HG03280 (cell line): ENCODE measurements at regions not wholly inside any gene's neighbourhood (a gene's known extent, or its start where the extent isn't known, plus 50 kb on each side); places are given as distances from the start of the nearest gene placed in this dataset.
"Not testable (repeated sequence)": the region's sequence is repeated elsewhere in the genome, so short reads cannot be mapped to it uniquely, and the experiment has no call there.

Source experiments
- ATAC-seq: cut with Tn5 transposase; IDR thresholded peaks from one replicate; pipeline ENCODE4 v1.9.1; 2021; ENCODE audit warnings: mild to moderate bottlenecking, moderate library complexity; ENCODE audit not compliant: unreplicated experiment

- ATAC-seq: no peak
Observed at GRCh38 chr11:38461751-38462150, 1863.7 kb upstream of the RAG2 start.

- no peak for ATAC-seq
Observed at GRCh38 chr11:38460896-38461295, 1862.9 kb upstream of the RAG2 start.

GRCh38 chr11:38460429-38460828, 1862.4 kb upstream of the RAG2 start:
- ATAC-seq: no peak

DNA sequence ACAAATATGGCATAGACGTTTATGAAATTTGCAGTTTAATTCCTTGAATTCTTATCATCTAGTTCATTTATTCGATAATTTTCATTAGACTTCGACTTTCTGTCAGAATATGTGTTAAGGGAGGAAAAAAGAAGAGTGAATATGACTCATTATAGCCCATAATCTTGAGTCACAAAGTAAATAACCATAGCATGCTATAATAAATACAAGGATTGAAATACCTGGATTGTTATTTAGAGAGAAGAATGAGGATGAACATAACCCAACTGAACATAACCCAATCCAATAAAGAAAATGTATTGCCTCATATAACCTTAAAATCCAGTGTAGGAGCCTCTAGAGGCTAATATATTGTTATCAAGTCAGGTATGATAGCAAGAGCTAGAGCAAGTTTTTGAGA, 1858.3 kb upstream of the RAG2 start:
- no peak for ATAC-seq

GRCh38 chr11:38448284-38448683, 1850.2 kb upstream of the RAG2 start:
- ATAC-seq: no peak

GRCh38 chr11:38446336-38446735, 1848.3 kb upstream of the RAG2 start:
- ATAC-seq: no peak

GRCh38 chr11:38438091-38438490, 1840.1 kb upstream of the RAG2 start:
- no peak for ATAC-seq

GRCh38 chr11:38425578-38425977, 1827.5 kb upstream of the RAG2 start:
- ATAC-seq: no peak

GRCh38 chr11:38423042-38423441, 1825.0 kb upstream of the RAG2 start:
- no peak for ATAC-seq

DNA sequence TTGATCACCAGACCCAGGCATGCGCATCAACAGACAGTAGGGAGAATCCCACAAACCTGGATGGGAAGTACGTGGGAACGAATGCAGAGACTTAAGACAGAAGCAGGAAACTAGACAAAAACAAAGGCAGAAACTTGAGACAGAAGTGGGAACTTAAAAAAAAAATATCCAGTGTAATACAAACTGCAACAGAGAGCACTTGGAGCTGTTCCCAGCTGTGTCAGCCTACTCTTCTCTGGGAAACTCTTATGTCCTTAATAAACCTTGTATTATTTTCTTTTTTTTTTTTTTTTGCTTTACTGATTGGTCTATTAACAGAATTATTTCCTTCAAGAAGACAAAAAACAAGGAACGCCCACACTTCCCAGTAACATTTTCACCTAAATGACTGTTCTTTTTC, 1818.1 kb upstream of the RAG2 start:
- ATAC-seq: no peak

GRCh38 chr11:38411149-38411548, 1813.1 kb upstream of the RAG2 start:
- no peak for ATAC-seq

DNA sequence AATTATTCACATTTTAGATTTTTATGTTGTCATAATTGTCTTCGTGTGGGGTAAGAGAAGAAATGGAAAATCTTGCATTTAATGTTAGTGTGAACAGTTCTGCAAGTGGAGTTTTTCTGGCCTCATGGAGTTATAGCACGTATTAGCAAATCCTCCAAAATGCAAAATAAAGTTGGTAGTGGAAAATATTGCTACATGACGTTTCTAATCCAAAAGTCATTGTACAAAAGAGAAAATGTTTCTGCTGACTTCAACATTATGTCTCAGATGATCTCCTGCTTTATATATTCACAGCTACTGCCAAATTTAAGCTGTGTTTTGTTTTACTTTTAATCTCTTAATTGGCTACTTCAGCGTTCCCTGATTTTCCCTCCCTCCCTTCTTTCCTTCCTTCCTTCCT, 1804.0 kb upstream of the RAG2 start:
- no peak for ATAC-seq

DNA sequence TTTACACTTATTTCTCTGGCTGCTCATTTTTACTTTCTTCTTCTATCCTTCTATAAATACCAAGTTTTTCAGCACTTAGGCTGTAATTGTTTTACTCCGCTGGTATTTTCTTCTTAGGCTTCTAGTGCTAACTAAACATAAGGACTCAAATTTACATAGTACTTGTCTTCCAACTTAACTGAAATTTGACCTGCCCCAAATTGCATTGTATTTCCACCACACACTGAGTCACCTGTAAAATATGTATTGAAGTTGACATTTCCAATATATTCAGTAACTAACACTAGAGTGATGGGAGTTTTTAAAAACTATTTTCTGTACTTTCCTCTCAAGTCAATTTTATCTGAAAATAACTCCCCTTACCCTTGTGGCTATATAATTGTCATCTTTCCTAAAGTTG, 1794.1 kb upstream of the RAG2 start:
- no peak for ATAC-seq

- ATAC-seq: no peak
Observed at GRCh38 chr11:38384568-38384967, 1786.5 kb upstream of the RAG2 start.

DNA sequence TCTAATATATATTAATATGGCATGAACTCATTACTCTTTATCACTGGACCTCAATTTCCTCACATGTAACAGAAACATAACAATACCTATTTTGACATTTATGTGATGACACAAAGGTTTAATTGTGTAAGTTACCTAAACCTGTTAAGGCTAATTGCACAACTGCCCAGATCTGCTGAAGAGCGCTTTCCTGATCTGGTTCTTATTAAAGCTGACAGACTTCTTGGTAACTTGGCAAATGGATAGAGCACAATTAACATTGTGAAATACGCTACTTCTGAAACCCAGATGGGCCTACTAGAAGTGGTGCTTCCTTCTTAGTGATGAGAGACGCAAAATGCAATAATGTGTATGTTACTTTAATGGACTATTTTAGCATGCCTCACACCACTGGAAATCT, 1767.2 kb upstream of the RAG2 start:
- no peak for ATAC-seq

DNA sequence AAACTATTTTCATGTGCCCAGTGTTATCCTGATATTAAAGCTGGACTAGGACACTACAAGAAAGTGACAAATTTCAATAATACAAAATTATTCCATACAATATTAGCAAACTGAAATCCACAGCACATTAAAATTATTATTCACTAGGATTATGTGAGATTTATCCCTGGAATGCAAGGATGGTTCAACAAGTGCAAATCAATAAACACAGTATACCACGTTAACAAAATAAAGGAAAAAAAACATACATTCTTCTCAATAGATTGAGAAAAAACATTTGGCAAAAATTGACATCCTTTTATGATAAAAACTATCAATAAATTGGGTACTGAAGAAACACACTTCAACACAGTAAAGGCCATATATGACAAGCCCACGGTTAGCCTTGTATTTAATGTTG, 1758.2 kb upstream of the RAG2 start:
- ATAC-seq: no peak

GRCh38 chr11:38345286-38345685, 1747.2 kb upstream of the RAG2 start:
- ATAC-seq: no peak

- not testable (repeated sequence) for ATAC-seq
Observed at GRCh38 chr11:38341612-38342011, 1743.6 kb upstream of the RAG2 start.

DNA sequence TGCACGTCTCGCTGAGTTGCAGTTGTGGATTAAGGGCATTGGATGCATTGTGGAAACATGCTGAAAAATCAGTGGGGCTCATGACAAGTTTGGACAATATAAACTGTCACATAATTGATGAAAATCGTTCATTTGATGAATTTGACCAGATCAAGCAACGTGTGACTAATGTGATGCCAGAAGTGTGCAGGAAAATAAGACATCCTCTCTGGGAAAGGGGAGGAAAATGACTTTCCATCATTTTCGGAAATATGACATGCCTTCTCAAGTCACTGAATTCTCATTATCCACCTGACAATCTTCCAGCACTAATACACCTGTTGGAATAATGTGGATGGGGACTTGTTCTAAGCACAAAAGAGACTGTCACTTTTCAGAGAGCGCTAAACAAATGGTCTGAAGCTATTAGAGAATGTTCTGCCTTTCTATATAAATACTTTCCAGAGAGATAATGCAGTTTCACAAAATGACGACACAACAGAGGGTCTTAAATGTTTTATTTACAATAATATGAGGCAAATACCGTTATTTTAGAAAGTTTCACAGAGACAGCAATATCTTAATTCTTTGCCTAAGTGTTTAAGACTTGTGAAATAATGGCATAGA, 1741.9 kb upstream of the RAG2 start:
- ATAC-seq: no peak

GRCh38 chr11:38338022-38338421, 1740.0 kb upstream of the RAG2 start:
- ATAC-seq: not testable (repeated sequence)

- ATAC-seq: no peak
Observed at GRCh38 chr11:38332046-38332445, 1734.0 kb upstream of the RAG2 start.

DNA sequence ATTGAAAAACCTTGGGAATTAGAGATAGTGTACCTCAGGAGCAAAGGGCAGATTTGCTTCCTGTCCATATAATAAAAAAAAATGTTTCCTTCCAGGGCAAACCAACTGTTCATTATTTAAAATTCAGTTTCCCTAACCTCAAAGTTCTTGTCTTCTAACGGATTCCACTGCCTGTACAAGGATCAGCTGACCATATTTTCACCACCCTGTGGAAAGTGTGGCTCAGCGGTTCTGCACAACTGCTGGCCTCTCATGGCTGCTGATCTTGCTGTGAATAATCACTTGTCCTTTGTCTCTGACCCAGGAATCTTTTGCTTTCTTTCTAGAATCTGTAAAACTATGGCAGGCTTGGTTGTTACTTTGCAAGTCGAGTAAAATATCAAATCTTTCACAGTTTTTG, 1732.5 kb upstream of the RAG2 start:
- no peak for ATAC-seq

DNA sequence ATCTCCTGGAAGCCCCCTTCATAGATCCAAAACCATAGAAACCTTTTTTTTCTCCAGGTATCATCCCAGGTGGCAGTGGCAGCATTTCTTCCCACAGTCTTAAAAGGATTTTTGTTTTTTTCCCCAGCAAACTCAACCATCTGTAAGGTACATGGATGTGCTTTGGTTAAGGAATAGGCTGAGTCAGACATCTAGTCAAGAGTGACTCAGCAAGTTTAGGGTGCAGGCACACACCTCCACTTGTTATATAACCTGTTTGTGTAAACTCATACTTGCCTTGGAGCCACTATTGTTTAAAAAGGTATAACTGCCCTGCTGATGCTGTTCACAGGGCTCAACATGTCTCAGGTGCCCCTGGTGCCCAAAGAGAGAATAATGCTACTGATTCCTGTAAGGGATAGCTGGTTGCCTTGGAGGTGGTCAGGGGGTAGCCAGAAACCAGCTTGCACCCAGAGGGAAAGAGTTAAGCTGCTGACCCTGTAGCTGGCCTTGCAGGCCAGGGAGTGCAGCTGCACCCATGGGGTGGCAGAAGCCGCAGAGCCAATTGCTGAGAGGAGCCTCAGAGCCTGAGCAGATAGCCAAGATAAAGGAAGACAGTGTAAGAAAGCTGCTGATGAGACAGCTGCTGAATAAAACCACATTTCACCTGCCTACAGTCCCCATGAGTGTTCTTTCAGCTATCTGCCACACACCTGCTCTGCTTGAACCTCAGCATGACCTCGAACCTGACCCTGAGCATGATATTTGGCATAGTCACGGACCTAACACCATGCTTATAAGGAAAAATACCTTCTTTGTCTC, 1726.1 kb upstream of the RAG2 start:
- no peak for ATAC-seq
